SU-DHL-6 (cell line): ENCODE measurements at regions not wholly inside any gene's neighbourhood (a gene's known extent, or its start where the extent isn't known, plus 50 kb on each side); places are given as distances from the start of the nearest gene placed in this dataset.

Source experiments
- H2AFZ ChIP-seq: fragments of 200-600 bp; sonication (generic); 2 replicates; pipeline ENCODE4 v1.6.1; 2014; ENCODE audit warnings: low read depth, mild to moderate bottlenecking, moderate library complexity, mixed read lengths, antibody characterized with exemption, low read length; ENCODE audit not compliant: severe bottlenecking
- H3F3A ChIP-seq: fragments of 200-600 bp; shearing (Covaris generic); 2 replicates; pipeline ENCODE4 v1.6.0; 2016; ENCODE audit warnings: antibody characterized with exemption, mild to moderate bottlenecking; ENCODE audit not compliant: insufficient read depth
- H3K27ac ChIP-seq: fragments of 200-600 bp; sonication (generic); 2 replicates; pipeline ENCODE4 v1.5.1; 2016; ENCODE audit warnings: low read depth, mild to moderate bottlenecking, low read length, moderate library complexity, mixed read lengths
- H3K27me3 ChIP-seq: fragments of 200-600 bp; sonication (generic), shearing (Covaris generic); 2 replicates; pipeline ENCODE4 v1.6.0; 2014; ENCODE audit warnings: mild to moderate bottlenecking, low read length
- H3K36me3 ChIP-seq: fragments of 200-600 bp; sonication (generic); 2 replicates; pipeline ENCODE4 v1.6.1; 2014; ENCODE audit warnings: mild to moderate bottlenecking, low read length, mixed read lengths
- H3K4me2 ChIP-seq: fragments of 300-600, 200-600 bp; shearing (Covaris generic), sonication (generic); 2 replicates; pipeline ENCODE4 v1.6.0; 2014; ENCODE audit warnings: low read length, low read depth, mild to moderate bottlenecking; ENCODE audit not compliant: poor library complexity, severe bottlenecking
- H3K4me3 ChIP-seq: fragments of 200-600 bp; sonication (generic); 2 replicates; pipeline ENCODE4 v1.5.1; 2014; ENCODE audit warnings: antibody characterized with exemption, low read length, mild to moderate bottlenecking, mixed read lengths; ENCODE audit not compliant: insufficient read depth, poor library complexity, severe bottlenecking
- H3K79me2 ChIP-seq: fragments of 200-600 bp; sonication (generic); 2 replicates; pipeline ENCODE4 v1.6.1; 2014; ENCODE audit warnings: mild to moderate bottlenecking, low read length, moderate library complexity; ENCODE audit not compliant: insufficient read depth
- H3K9ac ChIP-seq: fragments of 200-600 bp; sonication (generic); 2 replicates; pipeline ENCODE4 v1.7.0; 2014; ENCODE audit warnings: mild to moderate bottlenecking, low read length
- H3K9me2 ChIP-seq: fragments of 200-600 bp; sonication (generic); replicated peaks from 2 replicates; pipeline ENCODE4 v1.6.1; 2014; ENCODE audit warnings: low read length; ENCODE audit not compliant: insufficient read depth
- H3K9me3 ChIP-seq: fragments of 200-600 bp; sonication (generic); 2 replicates; pipeline ENCODE4 v1.6.1; 2014; ENCODE audit warnings: low read length, mixed read lengths; ENCODE audit not compliant: insufficient read depth
- H4K20me1 ChIP-seq: fragments of 200-600 bp; sonication (generic); 2 replicates; pipeline ENCODE4 v1.6.1; 2014; ENCODE audit warnings: low read depth, mild to moderate bottlenecking, antibody characterized with exemption, low read length, moderate library complexity, mixed read lengths
- EZH2phosphoT487 ChIP-seq: fragments of 200-600 bp; sonication (generic), shearing (Covaris generic); conservative IDR thresholded peaks from 2 replicates; pipeline ENCODE4 v1.6.1; 2018; ENCODE audit warnings: mild to moderate bottlenecking, antibody characterized with exemption, low read length, moderate library complexity, mixed read lengths
- TF ChIP-seq, protein P1 (sequence below): fragments of 200-600 bp; sonication (generic); IDR thresholded peaks from one replicate; pipeline ENCODE4 v1.5.1; 2017; ENCODE audit warnings: antibody characterized with exemption, mild to moderate bottlenecking, low read length, moderate library complexity; ENCODE audit not compliant: insufficient read depth, poor library complexity, severe bottlenecking

DNA sequence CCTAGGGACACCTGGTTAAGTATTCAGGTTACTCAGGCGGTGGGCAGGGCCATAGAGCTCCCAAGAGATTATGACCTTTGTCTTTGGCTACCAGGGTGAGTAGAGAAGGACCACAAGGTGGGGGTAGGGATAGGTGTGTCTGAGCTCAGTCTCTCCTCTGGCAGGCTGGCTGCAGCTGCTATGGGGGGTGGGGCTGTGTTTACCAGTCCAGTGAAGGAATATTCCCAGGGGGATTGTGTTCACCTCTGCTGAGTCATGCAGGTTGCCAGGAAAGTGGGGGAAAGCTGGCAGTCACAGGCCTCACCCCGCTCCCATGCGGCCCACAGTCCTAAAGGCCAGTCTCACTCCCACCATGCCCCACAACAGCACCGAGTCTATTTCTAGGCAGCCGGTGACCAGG lies 53.6 kb upstream of the POU5F2 start:
- H2AFZ ChIP-seq = no peak overlapping the region
- H3K9ac ChIP-seq = no peak overlapping the region
- H3K9me3 ChIP-seq = no peaks in the 10 kb centered on the region
- TF ChIP-seq, protein P1, sequence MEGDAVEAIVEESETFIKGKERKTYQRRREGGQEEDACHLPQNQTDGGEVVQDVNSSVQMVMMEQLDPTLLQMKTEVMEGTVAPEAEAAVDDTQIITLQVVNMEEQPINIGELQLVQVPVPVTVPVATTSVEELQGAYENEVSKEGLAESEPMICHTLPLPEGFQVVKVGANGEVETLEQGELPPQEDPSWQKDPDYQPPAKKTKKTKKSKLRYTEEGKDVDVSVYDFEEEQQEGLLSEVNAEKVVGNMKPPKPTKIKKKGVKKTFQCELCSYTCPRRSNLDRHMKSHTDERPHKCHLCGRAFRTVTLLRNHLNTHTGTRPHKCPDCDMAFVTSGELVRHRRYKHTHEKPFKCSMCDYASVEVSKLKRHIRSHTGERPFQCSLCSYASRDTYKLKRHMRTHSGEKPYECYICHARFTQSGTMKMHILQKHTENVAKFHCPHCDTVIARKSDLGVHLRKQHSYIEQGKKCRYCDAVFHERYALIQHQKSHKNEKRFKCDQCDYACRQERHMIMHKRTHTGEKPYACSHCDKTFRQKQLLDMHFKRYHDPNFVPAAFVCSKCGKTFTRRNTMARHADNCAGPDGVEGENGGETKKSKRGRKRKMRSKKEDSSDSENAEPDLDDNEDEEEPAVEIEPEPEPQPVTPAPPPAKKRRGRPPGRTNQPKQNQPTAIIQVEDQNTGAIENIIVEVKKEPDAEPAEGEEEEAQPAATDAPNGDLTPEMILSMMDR = no peak
- no peak for TF ChIP-seq EZH2phosphoT487
- H3F3A ChIP-seq = no peaks in the 10 kb centered on the region
- H3K27ac ChIP-seq = no peak overlapping the region
- H3K4me3 ChIP-seq = no peak overlapping the region
- no peaks in the 10 kb centered on the region for H3K79me2 ChIP-seq
- H4K20me1 ChIP-seq = no peaks in the 10 kb centered on the region
- no peak overlapping the region for H3K4me2 ChIP-seq
- H3K36me3 ChIP-seq = no peaks in the 10 kb centered on the region
- no peaks in the 10 kb centered on the region for H3K9me2 ChIP-seq
- no peaks in the 10 kb centered on the region for H3K27me3 ChIP-seq

DNA sequence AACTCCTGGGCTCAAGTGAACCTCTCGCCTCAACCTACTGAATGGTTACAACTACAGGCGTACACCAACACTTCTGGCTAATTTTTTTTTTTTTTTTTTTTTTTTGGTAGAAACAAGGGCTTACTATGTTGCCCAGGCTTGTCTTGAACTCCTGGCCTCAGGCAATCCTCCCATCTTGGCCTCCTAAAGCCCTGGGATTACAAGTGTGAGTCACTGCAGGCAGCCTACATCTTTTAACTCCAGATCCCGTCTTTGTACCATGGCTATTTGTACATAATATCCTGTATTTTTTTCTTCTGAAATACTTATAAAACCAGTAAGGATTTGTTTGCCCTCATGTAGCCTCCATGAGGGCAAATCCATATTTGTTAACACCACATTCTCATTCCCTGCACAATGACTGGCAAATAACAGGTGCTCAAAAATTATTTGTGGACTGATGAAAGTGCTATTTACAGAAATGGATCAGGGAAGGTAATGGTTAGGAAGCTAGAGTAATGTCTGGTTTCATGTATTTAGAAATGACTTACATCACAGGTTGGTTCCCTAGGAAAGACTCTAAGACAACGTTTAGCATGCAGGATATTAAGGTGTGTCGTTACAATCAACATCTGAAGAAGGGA lies 51.9 kb upstream of the POU5F2 start:
- Histone ChIP-seq H3K36me3 (no peaks in the 10 kb centered on the region), H3K79me2 (no peaks in the 10 kb centered on the region), H3K9me3 (no peaks in the 10 kb centered on the region), H3K9me2 (no peaks in the 10 kb centered on the region), H3K4me2 (no peak overlapping the region), H2AFZ (no peak overlapping the region), H4K20me1 (no peaks in the 10 kb centered on the region), H3F3A (no peaks in the 10 kb centered on the region), H3K27me3 (no peaks in the 10 kb centered on the region), H3K27ac (no peak overlapping the region), H3K9ac (no peak overlapping the region), H3K4me3 (no peak overlapping the region)
- TF ChIP-seq, protein P1 = no peak
- TF ChIP-seq EZH2phosphoT487 = no peak

DNA sequence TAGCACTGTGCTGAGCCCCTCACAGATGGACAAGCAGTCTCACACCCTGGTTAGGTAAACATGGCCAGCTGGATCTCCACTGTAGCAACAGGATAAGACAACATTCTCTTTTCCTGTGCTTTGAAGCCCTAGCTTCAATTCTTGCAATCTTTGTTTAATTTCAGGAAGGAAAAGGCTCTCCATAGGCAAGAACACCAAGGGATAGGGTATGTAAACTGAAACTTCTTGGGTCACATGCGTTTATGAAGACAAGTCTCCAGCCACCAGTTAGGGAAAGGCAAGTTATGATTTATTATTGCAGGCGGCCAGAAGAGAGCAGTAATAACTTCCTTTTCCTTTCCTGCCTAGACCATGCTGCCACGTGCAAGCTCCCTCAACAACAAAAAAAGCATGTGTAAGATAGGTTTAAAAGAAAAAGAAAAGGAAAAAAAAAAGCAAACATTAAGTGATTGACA lies 50.1 kb upstream of the POU5F2 start:
- Histone ChIP-seq H3K79me2 (no peaks in the 10 kb centered on the region), H2AFZ (no peak overlapping the region), H3K27ac (no peak overlapping the region), H3K9ac (no peak overlapping the region), H3K4me3 (no peak overlapping the region), H3F3A (no peaks in the 10 kb centered on the region), H3K9me3 (no peaks in the 10 kb centered on the region), H4K20me1 (no peaks in the 10 kb centered on the region), H3K9me2 (no peaks in the 10 kb centered on the region), H3K27me3 (no peaks in the 10 kb centered on the region), H3K4me2 (no peak overlapping the region), H3K36me3 (no peaks in the 10 kb centered on the region)
- TF ChIP-seq, protein P1 = no peak
- TF ChIP-seq EZH2phosphoT487 = no peak
